OCI-LY1 (cell line): ENCODE measurements at regions not wholly inside any gene's neighbourhood (a gene's known extent, or its start where the extent isn't known, plus 50 kb on each side); places are given as distances from the start of the nearest gene placed in this dataset.

ENCODE experiments used
- CTCF ChIP-seq: fragments of 200-600 bp; sonication (generic), shearing (Covaris generic); IDR thresholded peaks from 2 replicates; pipeline ENCODE4 v1.5.1; 2017; ENCODE audit warnings: mild to moderate bottlenecking, antibody characterized with exemption, low read length, moderate library complexity, mixed read lengths
- EZH2 ChIP-seq: fragments of 200-600 bp; sonication (generic), shearing (Covaris generic); IDR thresholded peaks from 2 replicates; pipeline ENCODE4 v1.8.0; 2017; ENCODE audit warnings: borderline replicate concordance, mixed run types, mild to moderate bottlenecking, antibody characterized with exemption, low read length, moderate library complexity, mixed read lengths

DNA sequence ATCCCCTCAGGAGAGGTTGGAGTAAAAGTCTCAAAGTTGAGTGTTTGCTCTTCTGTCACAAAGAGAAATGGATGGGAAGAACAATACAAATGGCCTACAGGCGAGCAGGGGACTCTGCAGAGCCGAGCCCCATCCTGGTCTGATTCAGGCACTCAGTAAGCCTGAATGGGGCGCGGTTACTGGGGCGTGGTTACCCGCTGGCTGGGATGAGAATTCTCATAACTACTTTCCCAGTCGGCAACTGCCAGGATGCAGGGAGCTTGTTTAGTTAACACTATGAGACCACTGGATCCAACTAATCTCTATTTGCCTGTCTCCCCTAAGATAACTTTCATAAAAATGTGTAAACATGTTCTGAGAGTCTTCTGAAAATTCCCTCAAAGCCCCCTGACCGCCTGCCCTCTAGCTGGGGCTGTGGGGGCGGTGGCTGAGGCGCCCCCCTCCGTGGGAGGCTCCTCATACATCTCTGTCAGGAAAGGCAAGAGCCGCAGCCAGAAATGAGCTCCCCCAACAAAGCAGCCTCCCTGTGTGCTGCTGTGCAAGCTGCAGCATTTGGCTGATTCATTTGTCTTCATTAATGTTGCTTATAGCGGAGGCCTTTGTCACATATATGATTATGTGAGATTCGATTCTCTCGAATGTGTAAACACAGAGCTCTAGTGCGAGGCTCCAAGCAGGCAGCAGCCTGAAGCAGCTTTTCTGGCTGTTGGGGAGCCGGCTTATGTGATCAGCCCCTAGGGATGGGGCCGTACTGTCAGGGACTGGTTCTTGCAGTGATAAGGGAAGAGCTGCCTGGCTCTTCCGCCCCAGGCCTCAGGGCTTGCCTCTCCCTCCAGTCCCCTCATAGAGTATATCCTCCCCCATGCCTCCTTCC, 126.1 kb upstream of the ARHGAP5 start:
- no peak for TF ChIP-seq CTCF
- TF ChIP-seq EZH2 = no peak
